ENCODE measurements at regions not wholly inside any gene's neighbourhood (a gene's known extent, or its start where the extent isn't known, plus 50 kb on each side); places are given as distances from the start of the nearest gene placed in this dataset.

Small RNAs in the stretch of these regions (small RNA-seq; reads per million reads assigned to genes)
- 0 reads per million in 6 experiments for gene MIR1302-6
